ENCODE measurements at regions not wholly inside any gene's neighbourhood (a gene's known extent, or its start where the extent isn't known, plus 50 kb on each side); places are given as distances from the start of the nearest gene placed in this dataset.
"Not testable (repeated sequence)": the region's sequence is repeated elsewhere in the genome, so short reads cannot be mapped to it uniquely, and the experiment has no call there.

DNA sequence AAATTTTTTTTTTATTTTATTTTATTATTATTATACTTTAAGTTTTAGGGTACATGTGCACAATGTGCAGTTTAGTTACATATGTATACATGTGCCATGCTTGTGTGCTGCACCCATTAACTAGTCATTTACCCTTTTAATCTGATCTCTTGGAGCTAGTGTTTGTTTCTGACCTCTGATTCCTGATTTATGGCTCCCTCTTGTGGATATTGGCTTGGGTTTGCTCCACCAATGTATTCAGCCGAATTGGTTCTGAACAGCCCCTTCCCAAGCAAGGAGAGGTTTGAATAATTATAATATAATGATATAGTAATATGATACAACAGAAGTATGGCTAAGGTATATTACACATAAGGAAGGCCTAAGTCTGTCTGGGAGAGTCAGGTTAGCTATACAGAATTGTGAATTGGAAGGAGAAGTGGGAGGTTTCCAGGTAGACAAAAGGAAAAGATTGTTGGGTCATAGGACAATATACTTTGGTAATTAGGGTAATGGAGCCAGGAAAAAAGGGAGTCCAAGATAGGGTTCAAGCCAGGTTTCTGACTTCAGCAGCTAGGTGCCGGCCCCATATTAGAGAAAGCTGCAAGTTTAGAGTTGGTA, 53.1 kb upstream of the HMCN1 start:
- peak; percentile 76 for DNase-seq (ENCODE audit: low spot score)

GRCh38 chr1:185680453-185680852, 53.7 kb upstream of the HMCN1 start:
- no peak for DNase-seq (ENCODE audit: low spot score)

DNA sequence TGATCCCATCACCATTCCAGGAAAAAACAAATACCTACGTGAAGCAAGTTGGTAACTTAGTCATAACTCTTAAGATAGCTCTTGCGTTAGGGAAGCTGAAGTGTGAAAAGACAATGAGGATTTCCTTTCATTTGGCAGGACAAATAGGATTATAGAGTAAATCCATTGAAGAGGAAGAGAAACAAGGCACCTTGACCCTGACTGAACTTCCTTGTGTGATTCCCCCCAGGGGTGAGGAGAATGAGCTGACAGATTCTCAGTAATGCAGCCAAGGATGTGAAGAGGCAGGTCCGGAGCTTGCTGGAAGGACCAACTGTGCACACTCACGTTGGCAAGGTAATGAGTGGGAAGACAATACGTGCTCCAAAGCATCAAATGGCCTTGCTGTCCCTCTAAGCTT, 55.0 kb upstream of the HMCN1 start:
- DNase-seq (ENCODE audit: low spot score), result no peak

DNA sequence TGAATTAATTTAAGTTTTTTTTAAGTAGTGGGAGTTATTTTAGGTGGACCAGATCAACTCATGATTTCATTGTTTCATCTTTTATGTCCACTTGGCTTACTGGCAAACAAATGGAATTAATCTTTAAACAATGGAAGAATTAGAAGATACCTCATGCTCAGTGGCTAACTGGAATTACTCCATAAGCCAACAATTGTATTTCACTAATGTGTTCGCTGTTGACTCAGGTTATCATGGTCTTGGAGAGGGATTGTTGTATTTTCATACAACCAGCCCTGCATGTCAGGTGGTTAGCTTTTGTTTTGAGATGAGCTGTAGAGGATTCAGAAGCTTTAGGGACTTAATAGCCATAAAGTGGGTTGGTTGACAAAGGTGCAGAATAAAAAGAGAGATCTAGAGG, 57.2 kb upstream of the HMCN1 start:
- no peak for DNase-seq (ENCODE audit: low spot score)

DNA sequence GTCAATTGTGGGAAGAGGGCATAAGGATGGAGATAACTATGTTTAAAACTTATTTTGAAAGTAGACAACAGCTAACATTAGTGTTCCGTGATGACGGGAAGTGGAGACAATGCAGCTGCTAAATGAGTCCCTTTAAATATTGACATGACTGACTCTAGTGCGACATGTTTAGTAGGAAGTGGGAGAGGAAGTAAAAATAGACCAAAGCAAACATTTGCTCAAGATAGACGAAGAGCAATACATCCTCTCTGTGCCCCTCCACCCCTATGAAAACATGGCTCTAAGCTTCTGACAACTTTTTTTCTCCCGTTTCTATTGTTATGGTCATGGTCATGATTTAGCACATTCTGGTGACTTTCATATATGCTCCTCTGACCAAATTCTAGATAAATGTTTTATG, 60.0 kb upstream of the HMCN1 start:
- DNase-seq (ENCODE audit: low spot score), result peak; percentile 31

DNA sequence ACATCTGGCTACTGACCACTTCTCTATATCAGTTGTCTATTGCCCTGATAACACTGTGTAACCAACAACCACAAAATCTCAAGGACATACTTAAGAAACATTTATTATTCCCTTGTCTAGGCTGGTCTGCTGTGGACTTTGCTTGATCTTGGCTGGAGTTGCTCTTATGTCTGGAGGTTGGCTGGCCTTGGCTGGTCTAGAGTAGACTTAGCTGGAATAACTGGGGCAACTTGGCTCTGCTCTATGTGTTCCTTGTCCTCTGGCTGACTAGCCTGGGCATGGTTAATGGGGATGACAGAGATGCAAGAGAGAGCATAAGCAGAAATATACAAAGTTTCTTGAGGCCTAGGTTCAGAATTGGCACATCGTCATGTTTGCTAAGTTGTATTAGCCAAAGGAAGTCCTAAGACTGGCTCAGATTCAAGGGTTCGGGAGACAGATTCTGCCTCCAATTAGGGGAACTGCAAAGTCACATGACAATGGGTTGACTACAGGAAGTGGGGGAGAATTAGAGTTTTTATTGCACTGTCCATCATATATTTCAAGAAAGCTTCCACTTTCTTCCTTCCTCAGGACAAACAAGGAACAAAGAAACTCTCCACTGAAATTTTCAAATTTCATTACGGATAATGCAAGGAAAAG, 61.4 kb upstream of the HMCN1 start:
- DNase-seq (ENCODE audit: low spot score), result no peak

- DNase-seq (ENCODE audit: low spot score), result peak; percentile 67
These were observed 64.0 kb upstream of the HMCN1 start for GRCh38 chr1:185670187-185670627.

- DNase-seq (ENCODE audit: low spot score), result no peak
These were observed 66.2 kb upstream of the HMCN1 start for GRCh38 chr1:185668013-185668412.

DNA sequence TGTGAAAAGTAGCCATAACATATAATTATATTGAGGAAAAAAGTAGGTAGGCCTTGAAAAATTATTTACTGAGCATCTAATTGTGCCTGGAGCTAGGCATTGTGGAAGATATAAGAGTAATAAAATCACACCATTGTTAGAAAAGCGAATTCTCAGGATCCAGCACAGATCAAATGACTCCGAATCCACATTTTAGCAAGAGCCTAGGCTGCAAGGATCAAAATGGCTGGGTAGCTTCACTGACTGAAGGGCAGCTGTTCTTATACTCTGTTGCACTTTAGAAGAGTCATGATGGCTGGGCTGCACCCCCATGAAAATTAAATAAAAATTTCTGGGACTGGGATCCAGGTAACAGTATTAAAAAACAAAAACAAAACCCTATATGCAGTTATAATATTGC, 67.6 kb upstream of the HMCN1 start:
- DNase-seq (ENCODE audit: low spot score), result no peak

DNA sequence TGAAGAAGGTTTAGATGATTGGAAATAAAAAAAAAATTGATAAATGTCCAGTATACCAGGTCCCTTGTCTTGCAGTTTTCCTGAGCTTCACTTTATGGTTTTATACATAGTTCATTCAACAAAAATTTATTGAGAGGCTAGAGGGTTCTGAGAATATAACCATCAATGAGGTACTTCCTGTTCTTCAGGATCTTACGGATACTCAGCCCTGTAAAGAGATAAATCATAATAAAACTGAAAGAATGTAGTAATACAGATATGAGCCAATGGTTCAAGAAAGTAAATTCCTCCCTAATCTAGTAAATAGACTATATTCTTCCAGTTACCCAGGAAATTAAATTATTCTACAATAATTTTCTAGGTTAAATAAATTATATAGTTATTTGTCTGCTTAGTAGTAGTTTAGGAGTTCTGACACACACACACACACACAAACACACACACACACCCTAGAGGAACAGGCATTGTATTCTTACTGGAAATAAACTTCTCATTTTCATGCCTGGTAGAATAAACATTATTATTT, 70.4 kb upstream of the HMCN1 start:
- no peak for DNase-seq (ENCODE audit: low spot score)

DNA sequence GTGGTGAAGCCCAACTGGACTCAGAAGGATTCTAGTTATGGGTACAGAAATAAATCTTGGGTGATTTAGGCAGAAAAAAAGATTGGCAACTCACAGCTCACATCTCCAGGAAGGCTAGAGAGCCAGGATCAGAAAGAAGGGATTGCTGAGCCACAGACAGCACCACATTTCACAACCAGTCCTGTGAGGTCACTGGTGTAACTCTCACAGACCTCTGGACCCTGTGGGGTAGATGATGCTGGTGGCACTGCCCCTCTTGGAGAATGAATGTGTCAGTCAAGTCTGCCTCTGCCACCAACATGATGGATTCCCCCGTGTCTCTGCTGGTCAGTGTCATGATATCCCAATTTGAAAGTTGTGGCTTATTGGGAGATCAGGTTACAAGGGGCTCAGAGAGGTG, 70.9 kb upstream of the HMCN1 start:
- no peak for DNase-seq (ENCODE audit: low spot score)

DNA sequence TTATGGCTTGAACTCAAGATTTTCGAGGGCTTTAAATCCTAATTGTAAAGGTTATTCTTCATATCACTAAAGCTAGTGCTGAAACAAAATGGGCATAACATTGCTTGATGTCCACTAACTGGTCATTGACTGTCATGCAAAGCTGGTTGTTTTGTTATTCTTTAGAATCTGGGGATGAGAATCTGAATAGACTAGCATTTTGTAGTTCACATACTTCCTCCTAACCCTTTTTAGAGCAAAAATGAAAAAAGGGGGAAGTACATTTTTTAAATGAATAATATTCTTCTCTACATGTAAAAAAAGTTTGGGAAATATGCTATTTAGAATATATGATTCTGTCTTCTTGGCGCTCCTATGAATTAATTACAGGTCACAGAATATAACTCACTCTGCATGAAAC, 72.2 kb upstream of the HMCN1 start:
- no peak for DNase-seq (ENCODE audit: low spot score)

DNA sequence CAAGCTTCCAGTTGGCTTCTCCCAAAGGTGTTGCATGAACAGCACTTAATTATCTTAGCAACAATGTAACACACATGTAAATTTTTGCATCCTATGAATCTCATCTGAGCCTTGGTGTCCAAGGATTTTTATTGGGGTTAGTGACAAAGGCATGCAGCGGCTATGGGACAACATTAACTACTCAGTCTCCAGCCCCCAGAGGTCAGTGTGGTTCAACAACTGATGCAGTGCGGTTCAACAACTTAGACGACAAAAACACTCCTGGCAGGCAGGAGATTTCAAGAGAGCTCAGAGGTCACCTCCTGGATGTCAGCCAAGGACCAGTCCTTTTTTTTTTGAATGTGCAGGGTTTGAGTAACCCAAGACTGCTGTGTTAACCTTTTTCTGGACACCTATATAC, 77.5 kb upstream of the HMCN1 start:
- DNase-seq (ENCODE audit: low spot score), result no peak

- no peak for DNase-seq (ENCODE audit: low spot score)
These were observed 79.3 kb upstream of the HMCN1 start for GRCh38 chr1:185654952-185655314.

DNA sequence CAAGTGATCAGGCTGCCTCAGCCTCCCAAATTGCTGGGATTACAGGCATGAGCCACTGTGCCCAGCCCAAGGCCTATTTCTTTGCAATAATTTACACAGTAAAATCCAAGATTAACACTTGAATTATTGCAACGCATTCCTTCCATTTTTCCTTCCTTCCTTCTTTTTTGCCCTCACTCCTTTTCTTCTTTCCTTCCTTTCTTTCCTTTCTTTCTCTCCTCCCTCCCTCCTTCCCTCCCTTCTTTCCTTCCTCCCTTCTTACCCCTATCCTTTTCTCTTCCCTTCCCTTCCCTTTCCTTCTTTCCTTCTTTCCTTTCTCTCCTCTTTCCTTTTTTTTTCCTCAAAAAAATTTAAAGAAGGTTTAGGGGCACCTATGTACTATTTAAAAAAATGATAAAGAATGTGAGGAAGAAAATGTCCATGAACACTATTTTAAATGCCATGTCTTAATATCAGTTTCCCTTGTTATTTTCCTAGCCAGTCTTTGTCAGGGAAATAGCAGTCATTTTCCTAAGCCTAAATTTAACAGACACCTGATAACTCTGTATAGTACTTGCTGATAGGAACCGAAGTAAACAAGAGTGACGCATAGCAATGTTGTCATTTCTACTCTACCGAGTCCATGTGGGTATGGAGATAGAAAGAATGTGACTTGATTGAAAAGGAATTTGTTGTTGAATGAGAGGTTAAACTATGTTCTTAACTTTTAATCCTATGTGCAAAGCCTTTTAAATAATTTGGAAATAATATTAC, 79.8 kb upstream of the HMCN1 start:
- DNase-seq (ENCODE audit: low spot score), result no peak

DNA sequence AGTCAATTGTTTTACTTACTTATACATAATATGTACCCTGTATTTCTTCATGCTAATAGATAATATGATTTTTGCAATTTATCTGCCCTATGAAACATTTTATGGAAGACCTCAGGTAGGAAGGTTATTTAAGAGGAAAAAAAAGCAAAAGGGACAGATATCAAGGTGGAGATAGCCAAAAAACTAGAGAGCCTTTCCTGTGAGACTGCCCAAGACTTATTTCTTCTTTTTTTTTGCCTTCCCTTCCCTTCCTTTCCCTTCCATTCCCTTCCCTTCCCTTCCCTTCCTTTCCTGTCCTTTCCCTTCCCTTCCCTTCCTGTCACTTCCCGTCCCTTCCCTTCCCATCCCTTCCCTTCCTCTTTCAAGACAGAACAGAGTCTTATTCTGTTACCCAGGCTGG, 80.6 kb upstream of the HMCN1 start:
- DNase-seq (ENCODE audit: low spot score), result no peak

- DNase-seq (ENCODE audit: low spot score), result peak; percentile 48
These were observed 81.8 kb upstream of the HMCN1 start for GRCh38 chr1:185652348-185652747.

DNA sequence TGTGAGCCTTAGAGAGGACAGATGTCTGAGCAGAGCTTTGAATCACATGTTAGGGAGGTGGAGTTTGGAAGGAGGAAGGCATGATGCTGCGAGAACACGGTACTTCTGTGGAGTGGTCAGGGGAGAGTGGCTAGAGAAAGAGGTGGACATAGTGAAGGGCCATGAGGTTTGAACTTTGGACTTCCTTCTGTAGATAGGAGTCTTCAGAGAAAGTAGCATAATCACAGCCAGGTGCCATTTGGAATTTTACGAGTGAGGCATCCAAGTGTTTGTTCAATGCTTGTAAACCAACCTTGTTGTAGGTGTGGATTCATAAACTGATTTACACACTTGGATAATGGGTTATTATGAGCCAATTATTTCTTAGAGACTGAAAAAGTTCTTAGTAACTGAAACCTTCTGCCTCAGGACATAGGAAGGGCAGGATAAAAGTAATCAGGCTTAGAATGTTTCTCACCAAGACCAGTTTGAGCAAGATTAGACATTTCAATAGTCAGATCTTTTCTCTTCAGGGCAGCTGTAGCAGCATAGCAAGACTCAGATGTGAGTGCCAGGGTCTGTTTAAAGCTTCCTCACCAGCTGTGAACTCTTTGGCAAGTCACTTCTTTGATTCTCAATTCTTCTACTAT, 83.5 kb upstream of the HMCN1 start:
- DNase-seq (ENCODE audit: low spot score), result no peak

GRCh38 chr1:185648858-185649589, 85.2 kb upstream of the HMCN1 start:
- no peak for DNase-seq (ENCODE audit: low spot score)

- DNase-seq (ENCODE audit: low spot score), result not testable (repeated sequence)
These were observed 86.5 kb upstream of the HMCN1 start for GRCh38 chr1:185647597-185648267.

DNA sequence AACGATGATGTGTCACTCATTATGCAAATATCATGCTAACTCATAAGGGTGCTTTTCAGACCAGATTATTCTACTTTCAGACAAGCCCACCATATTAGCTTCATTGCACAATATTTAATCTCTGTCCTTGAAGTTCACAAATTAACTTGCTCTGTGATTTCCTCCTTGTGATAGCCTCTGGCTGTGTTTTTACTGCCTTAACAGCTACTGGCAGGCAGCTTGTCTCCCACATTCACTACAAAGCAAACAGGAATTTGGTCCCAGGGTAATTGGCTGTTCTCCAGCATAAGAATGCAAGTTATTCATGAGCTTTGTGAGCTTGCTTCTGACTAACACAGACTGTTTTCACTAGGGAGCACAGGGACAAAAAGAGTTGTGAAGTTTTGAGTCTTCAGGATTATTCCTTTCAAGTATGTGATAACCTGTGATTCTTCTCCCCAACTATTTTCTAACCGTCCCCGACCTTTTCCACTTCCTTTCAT, 87.9 kb upstream of the HMCN1 start:
- DNase-seq (ENCODE audit: low spot score), result no peak
